ENCODE measurements at regions not wholly inside any gene's neighbourhood (a gene's known extent, or its start where the extent isn't known, plus 50 kb on each side); places are given as distances from the start of the nearest gene placed in this dataset.

GRCh38 chr11:100498780-100499179 is 188.3 kb upstream of the ARHGAP42 start:
- intact Hi-C loops (cut with DNase I) = no loop called here
- Histone ChIP-seq H3K4me3 (no peak overlapping the region), H3K27me3 (no peaks in the 10 kb centered on the region), H3K9me3 (peaks cover 0 to 4% (median 0%) of the 10 kb centered on the region in 3 donors), H3K36me3 (replicated peaks in 1 of 2; ENCODE audit: insufficient read depth in 1 of 2, low read depth in 2 of 2) (no peaks in the 10 kb centered on the region), H3K27ac (no peak overlapping the region), H3K4me1 (no peaks in the 10 kb centered on the region)
- WGBS, 2 donors = 60 to 64% methylated on average over 3 of the region's 3 CpGs
- DNase-seq = no peak
- no peak for ATAC-seq
- TF ChIP-seq POLR2A (IDR thresholded peaks at IDR 0.05) (no peak), CTCF (IDR thresholded peaks at IDR 0.05) (no peak)

GRCh38 chr11:100501450-100501849 is 185.6 kb upstream of the ARHGAP42 start:
- no peaks in the 10 kb centered on the region for H3K27me3 ChIP-seq
- no peak overlapping the region for H3K4me3 ChIP-seq
- WGBS, 2 donors = 77 to 80% methylated on average over 2 of the region's 2 CpGs
- ATAC-seq (no peak), DNase-seq (no peak)
- TF ChIP-seq POLR2A (IDR thresholded peaks at IDR 0.05) (no peak), CTCF (IDR thresholded peaks at IDR 0.05) (no peak)
- no peaks in the 10 kb centered on the region for H3K4me1 ChIP-seq
- no peaks in the 10 kb centered on the region for H3K36me3 ChIP-seq (replicated peaks in 1 of 2; ENCODE audit: insufficient read depth in 1 of 2, low read depth in 2 of 2)
- H3K27ac ChIP-seq = no peak overlapping the region
- intact Hi-C loops (cut with DNase I) = no loop called here
- H3K9me3 ChIP-seq = peaks cover 0 to 4% (median 0%) of the 10 kb centered on the region in 3 donors

- DNase-seq (no peak), ATAC-seq (no peak)
- no peaks in the 10 kb centered on the region for H3K27me3 ChIP-seq
- no peaks in the 10 kb centered on the region for H3K36me3 ChIP-seq (replicated peaks in 1 of 2; ENCODE audit: insufficient read depth in 1 of 2, low read depth in 2 of 2)
- no peaks in the 10 kb centered on the region for H3K4me1 ChIP-seq
- H3K4me3 ChIP-seq = no peak overlapping the region
- TF ChIP-seq POLR2A (IDR thresholded peaks at IDR 0.05) (no peak), CTCF (IDR thresholded peaks at IDR 0.05) (no peak)
- intact Hi-C loops (cut with DNase I) = no loop called here
- H3K27ac ChIP-seq = no peak overlapping the region
- 60 to 67% methylated on average over 2 of the region's 2 CpGs for WGBS, 2 donors
- H3K9me3 ChIP-seq = no peaks in the 10 kb centered on the region
Measured at GRCh38 chr11:100512475-100512874, 174.6 kb upstream of the ARHGAP42 start.

GRCh38 chr11:100515087-100515486 is 172.0 kb upstream of the ARHGAP42 start:
- no peak for DNase-seq
- intact Hi-C loops (cut with DNase I) = no loop called here

More at GRCh38 chr11:100515087-100515486, 172.0 kb upstream of the ARHGAP42 start:
- Histone ChIP-seq H3K4me1 (no peaks in the 10 kb centered on the region), H3K9me3 (no peaks in the 10 kb centered on the region), H3K27me3 (no peaks in the 10 kb centered on the region), H3K27ac (no peak overlapping the region), H3K36me3 (replicated peaks in 1 of 2; ENCODE audit: insufficient read depth in 1 of 2, low read depth in 2 of 2) (no peaks in the 10 kb centered on the region), H3K4me3 (no peak overlapping the region)
- TF ChIP-seq POLR2A (IDR thresholded peaks at IDR 0.05) = no peak
- no peak for TF ChIP-seq CTCF (IDR thresholded peaks at IDR 0.05)
- no peak for ATAC-seq
